ENCODE measurements at regions not wholly inside any gene's neighbourhood (a gene's known extent, or its start where the extent isn't known, plus 50 kb on each side); places are given as distances from the start of the nearest gene placed in this dataset.

- Histone ChIP-seq H3K4me2 (no peak overlapping the region), H3K4me1 (ENCODE audit: control insufficient read depth in 1 of 2, insufficient read depth in 2 of 2, low read depth in 1 of 2, low read length in 1 of 2) (no peaks in the 10 kb centered on the region; a peak in 1 of 4 replicates), H3K9ac (no peak overlapping the region), H3K79me2 (ENCODE audit: insufficient read depth) (no peaks in the 10 kb centered on the region), H3K36me3 (replicated peaks in 1 of 2; ENCODE audit: control insufficient read depth in 1 of 2, insufficient read depth in 2 of 2, low read length in 1 of 2) (peaks cover 0 to 3% of the 10 kb centered on the region in 2 experiments), H3K27ac (ENCODE audit: low read depth in 2 of 2, low read length in 1 of 2) (no peak overlapping the region), H4K20me1 (ENCODE audit: insufficient read depth) (no peaks in the 10 kb centered on the region), H2AFZ (ENCODE audit: low read depth) (0 out of 2 replicates have a peak overlapping the region, but pooled peaks have one; percentile 38), H3K9me3 (no peaks in the 10 kb centered on the region), H3K27me3 (ENCODE audit: insufficient read depth) (no peaks in the 10 kb centered on the region), H3K4me3 (ENCODE audit: low read depth in 2 of 2, low read length in 1 of 2) (no peak overlapping the region), H3K9me2 (no peaks in the 10 kb centered on the region), H3F3A (replicated peaks; ENCODE audit: insufficient read depth) (no peaks in the 10 kb centered on the region)
- TF ChIP-seq NFIC (IDR thresholded peaks at IDR 0.05; ENCODE audit: borderline replicate concordance), result no peak
- no peak for TF ChIP-seq REST (IDR thresholded peaks at IDR 0.05; ENCODE audit: low read depth, low read length)
- TF ChIP-seq MXI1 (IDR thresholded peaks at IDR 0.05; ENCODE audit: low read depth, low read length), result no peak
- peak; percentile 42; the same call in 1 of the 2 replicates for TF ChIP-seq TCF12 (IDR thresholded peaks at IDR 0.05)
- TF ChIP-seq USF1 (IDR thresholded peaks at IDR 0.05; ENCODE audit: borderline replicate concordance, low read depth), result no peak
- TF ChIP-seq MAX (IDR thresholded peaks at IDR 0.05; ENCODE audit: low read depth), result 0 out of 2 replicates have a peak, but pooled peaks have one; percentile 27
- TF ChIP-seq SIN3A (IDR thresholded peaks at IDR 0.05; ENCODE audit: borderline replicate concordance, low read depth, low read length), result no peak
- TF ChIP-seq SMC3 (IDR thresholded peaks at IDR 0.05; ENCODE audit: low read depth, low read length), result no peak
- TF ChIP-seq FOXJ3 (CRISPR knock-in tag; IDR thresholded peaks at IDR 0.05), result no peak
- TF ChIP-seq GATA2 (CRISPR knock-in tag; IDR thresholded peaks at IDR 0.05), result no peak
- no peak for TF ChIP-seq EP300 (IDR thresholded peaks at IDR 0.05; ENCODE audit: borderline replicate concordance in 1 of 2, low read depth in 1 of 2, low read length in 1 of 2)
- TF ChIP-seq MEF2A (IDR thresholded peaks at IDR 0.05; ENCODE audit: borderline replicate concordance, low read depth), result no peak
- TF ChIP-seq PBX3 (IDR thresholded peaks at IDR 0.05), result 0 out of 2 replicates have a peak, but pooled peaks have one; percentile 19
- TF ChIP-seq USF2 (IDR thresholded peaks at IDR 0.05; ENCODE audit: borderline replicate concordance, low read depth, low read length), result no peak
- TF ChIP-seq TEAD4 (IDR thresholded peaks at IDR 0.05; ENCODE audit: borderline replicate concordance, insufficient read depth), result no peak
- no peak for TF ChIP-seq TAF1 (IDR thresholded peaks at IDR 0.05; ENCODE audit: borderline replicate concordance, low read depth, low read length)
- TF ChIP-seq FOSL2 (IDR thresholded peaks at IDR 0.05; ENCODE audit: borderline replicate concordance, low read depth), result no peak
- DNase-seq, result no peak
- ChIA-PET CTCF (no interaction called here), POLR2A (no interaction called here)
- 37% methylated on average over 2 of the region's 2 CpGs for WGBS (ENCODE audit: low lambda C conversion rate)
Measured at GRCh38 chr11:29210426-29210825, 806.4 kb downstream of the KCNA4 start.
